GM23248 (cell line): ENCODE measurements at regions not wholly inside any gene's neighbourhood (a gene's known extent, or its start where the extent isn't known, plus 50 kb on each side); places are given as distances from the start of the nearest gene placed in this dataset.

ENCODE experiments used
- EZH2 ChIP-seq: fragments of 200-600 bp; sonication (generic); IDR thresholded peaks from 2 replicates; pipeline ENCODE4 v1.6.1; 2018; ENCODE audit warnings: antibody characterized with exemption, mild to moderate bottlenecking; ENCODE audit not compliant: insufficient read depth, poor library complexity, severe bottlenecking
- EZH2phosphoT487 ChIP-seq: fragments of 200-600 bp; sonication (generic); IDR thresholded peaks from 2 replicates; pipeline ENCODE4 v1.6.1; 2018; ENCODE audit warnings: antibody characterized with exemption, moderate library complexity, mild to moderate bottlenecking, low read depth; ENCODE audit not compliant: insufficient read depth

DNA sequence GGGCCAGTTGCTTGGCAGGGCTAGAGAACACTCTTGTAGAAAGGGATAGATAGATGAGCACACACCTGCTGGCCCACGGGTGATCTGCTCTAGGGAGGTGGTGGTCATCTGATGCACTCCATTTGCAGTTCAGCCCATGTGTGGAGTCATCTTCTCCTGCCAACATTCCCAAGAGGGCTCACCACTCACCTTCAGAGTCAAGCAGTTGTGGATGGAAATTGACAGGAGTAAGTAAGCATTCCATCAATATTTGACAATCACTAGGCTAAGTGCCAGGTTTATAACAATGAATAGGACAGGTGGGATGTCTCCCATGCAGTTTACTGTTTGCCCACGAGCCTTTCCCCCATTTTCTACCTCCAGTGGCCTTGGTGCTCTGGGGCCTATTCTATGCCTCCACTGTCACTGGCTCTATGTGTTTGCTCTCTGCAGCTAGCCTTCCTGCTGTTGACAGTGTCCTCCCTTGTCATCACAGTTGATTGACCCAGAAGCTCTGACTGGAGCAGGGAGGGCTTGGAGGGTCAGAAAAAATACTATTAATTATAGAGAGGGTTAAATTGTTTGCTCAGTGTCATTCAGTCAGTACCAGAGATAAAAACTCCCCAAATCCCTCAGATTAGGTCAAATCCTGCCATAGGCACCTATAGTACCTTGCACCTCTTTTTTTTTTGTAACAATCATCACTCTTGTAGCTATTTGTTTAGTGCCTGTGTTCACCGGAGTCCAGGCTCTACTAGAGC is 134.6 kb upstream of the PZP start:
- TF ChIP-seq EZH2 (no peak), EZH2phosphoT487 (no peak)
